HL-60 (cell line): ENCODE measurements at regions not wholly inside any gene's neighbourhood (a gene's known extent, or its start where the extent isn't known, plus 50 kb on each side); places are given as distances from the start of the nearest gene placed in this dataset.

Experiments
- CTCF ChIP-seq: IDR thresholded peaks from one replicate; pipeline ENCODE4 v1.5.1; 2011; ENCODE audit warnings: low read length, control low read depth, inconsistent platforms; ENCODE audit not compliant: insufficient read depth
- GABPA ChIP-seq: IDR thresholded peaks from 2 replicates; pipeline ENCODE4 v1.6.1; 2012; ENCODE audit warnings: low read depth
- POLR2AphosphoS5 ChIP-seq: IDR thresholded peaks from 2 replicates; pipeline ENCODE4 v1.6.1; 2012; ENCODE audit warnings: low read depth

- no peak for TF ChIP-seq CTCF
- TF ChIP-seq GABPA, result no peak
- no peak for TF ChIP-seq POLR2AphosphoS5
Measured at GRCh38 chr17:73870068-73870467, 225.8 kb upstream of the SDK2 start.
